ENCODE measurements at regions not wholly inside any gene's neighbourhood (a gene's known extent, or its start where the extent isn't known, plus 50 kb on each side); places are given as distances from the start of the nearest gene placed in this dataset.

DNA sequence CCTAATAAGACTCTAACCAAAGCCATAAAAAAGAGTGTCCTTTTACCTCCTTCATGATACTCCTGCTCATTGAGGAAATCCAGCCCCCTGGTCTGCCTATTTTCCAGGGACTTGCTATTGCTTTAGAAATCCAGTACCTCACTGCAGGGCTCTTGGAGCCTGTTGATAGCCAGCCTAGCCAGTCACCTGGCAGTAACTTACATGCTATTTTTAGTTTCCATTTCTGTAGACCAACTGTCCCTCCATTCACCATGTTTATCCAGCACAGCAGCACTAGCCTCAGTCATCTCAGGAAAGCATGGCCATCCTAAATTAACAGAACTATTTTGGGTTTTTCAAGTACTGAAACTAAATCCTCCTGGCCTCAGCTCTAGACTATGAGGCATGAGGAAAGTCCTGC is 91.5 kb upstream of the PHF24 start:
- TF ChIP-seq, protein P1, sequence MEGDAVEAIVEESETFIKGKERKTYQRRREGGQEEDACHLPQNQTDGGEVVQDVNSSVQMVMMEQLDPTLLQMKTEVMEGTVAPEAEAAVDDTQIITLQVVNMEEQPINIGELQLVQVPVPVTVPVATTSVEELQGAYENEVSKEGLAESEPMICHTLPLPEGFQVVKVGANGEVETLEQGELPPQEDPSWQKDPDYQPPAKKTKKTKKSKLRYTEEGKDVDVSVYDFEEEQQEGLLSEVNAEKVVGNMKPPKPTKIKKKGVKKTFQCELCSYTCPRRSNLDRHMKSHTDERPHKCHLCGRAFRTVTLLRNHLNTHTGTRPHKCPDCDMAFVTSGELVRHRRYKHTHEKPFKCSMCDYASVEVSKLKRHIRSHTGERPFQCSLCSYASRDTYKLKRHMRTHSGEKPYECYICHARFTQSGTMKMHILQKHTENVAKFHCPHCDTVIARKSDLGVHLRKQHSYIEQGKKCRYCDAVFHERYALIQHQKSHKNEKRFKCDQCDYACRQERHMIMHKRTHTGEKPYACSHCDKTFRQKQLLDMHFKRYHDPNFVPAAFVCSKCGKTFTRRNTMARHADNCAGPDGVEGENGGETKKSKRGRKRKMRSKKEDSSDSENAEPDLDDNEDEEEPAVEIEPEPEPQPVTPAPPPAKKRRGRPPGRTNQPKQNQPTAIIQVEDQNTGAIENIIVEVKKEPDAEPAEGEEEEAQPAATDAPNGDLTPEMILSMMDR (IDR thresholded peaks at IDR 0.05) = no peak
- TF ChIP-seq POLR2A (IDR thresholded peaks at IDR 0.05) (no peak), POLR2AphosphoS5 (IDR thresholded peaks at IDR 0.05) (no peak)

Data from upper lobe of left lung (tissue), 4 donors.